ENCODE measurements at regions not wholly inside any gene's neighbourhood (a gene's known extent, or its start where the extent isn't known, plus 50 kb on each side); places are given as distances from the start of the nearest gene placed in this dataset.

DNA sequence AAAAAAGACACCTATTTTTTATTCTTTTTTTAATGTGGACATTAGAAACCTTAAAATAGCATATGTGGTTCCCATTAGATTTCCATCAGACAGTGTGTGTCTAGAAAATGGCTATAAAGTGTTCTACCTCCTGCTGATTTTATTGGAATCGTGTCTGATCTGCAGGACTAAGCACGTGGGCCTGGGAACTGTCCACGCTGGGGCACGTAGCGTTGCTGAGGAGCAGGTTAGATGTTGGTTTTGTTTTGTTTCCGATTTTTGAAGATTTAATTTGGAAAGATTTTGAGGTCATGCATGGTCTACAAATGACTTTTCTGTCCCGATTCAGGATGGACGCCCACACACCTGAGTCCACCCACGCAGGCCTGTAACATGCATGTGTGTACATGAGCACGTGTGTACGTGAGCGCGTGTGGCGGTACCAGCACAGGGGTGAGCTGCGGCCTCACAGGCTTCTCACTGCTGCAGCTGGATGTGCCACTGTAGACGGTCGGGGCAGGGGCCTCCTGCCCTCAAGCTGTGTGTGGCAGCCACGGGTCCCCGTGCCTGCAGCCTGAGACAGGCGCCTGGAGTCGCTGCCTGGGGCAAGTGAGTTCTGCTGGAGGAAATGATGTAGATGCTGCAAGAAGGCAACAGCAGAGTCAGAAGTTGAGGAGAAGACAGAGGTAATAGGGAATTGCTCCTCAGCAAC is 99.7 kb upstream of the CTDP1 start:
- no peak overlapping the region for H3K27ac ChIP-seq

DNA sequence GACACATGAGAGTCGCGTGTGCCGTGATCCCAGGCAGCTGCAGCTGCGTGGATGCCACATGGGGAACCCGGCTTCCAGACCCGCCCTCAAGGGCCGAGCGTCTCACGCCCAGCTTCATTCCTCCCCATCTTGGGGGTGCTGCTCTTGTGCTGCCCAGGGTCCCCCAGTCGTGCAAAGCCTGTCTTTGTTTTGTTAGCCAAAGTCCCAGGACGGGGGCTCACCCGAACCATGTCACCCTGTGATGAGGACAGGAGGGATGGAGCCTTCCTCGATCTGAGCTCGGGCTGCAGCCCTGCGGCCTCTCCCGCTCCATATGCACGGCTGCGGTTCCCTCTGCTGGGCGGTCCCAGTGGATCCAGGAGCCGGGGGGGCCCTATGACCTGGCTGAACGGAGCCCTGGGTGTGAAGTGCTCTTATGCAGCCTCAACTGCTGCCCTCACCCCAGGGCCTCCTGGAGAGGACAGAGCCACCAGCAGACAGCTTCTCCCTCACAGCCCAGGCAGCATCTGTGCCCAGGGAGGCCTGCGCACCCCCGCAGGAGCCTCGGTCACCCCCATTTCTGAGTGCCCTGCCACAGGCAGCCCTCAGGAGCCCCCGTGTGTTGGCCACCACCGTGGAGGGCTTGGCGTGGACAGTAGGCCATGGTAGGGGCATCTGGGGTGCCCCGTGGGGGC is 99.0 kb upstream of the CTDP1 start:
- Histone ChIP-seq H3K27ac (no peak overlapping the region), H3K9me3 (no peaks in the 10 kb centered on the region), H3K36me3 (no peaks in the 10 kb centered on the region), H3K27me3 (no peaks in the 10 kb centered on the region), H3K4me1 (peaks cover 9 to 12% of the 10 kb centered on the region in 2 donors), H3K4me3 (no peak overlapping the region)
- peak in 1 of 2 donors; percentile 33 for DNase-seq (ENCODE audit: low spot score in 2 of 2)
- no peak for TF ChIP-seq CTCF (IDR thresholded peaks at IDR 0.05)
- TF ChIP-seq POLR2A (IDR thresholded peaks at IDR 0.05), result no peak
- no peak for TF ChIP-seq POLR2AphosphoS5 (IDR thresholded peaks at IDR 0.05)
- intact Hi-C loops (cut with DNase I; ENCODE audit: low total_unique reads), result no loop called here

More for the DNA sequence above, 99.7 kb upstream of the CTDP1 start:
- peaks cover 9 to 12% of the 10 kb centered on the region in 2 donors for H3K4me1 ChIP-seq
- H3K9me3 ChIP-seq, result no peaks in the 10 kb centered on the region
- no peaks in the 10 kb centered on the region for H3K36me3 ChIP-seq
- DNase-seq (ENCODE audit: low spot score in 2 of 2), result peak in 1 of 2 donors; percentile 44
- intact Hi-C loops (cut with DNase I; ENCODE audit: low total_unique reads), result no loop called here
- no peaks in the 10 kb centered on the region for H3K27me3 ChIP-seq
- no peak for TF ChIP-seq POLR2AphosphoS5 (IDR thresholded peaks at IDR 0.05)
- no peak for TF ChIP-seq CTCF (IDR thresholded peaks at IDR 0.05)
- no peak for TF ChIP-seq POLR2A (IDR thresholded peaks at IDR 0.05)
- no peak overlapping the region for H3K4me3 ChIP-seq

- peak in 1 of 2 donors; percentile 49 for DNase-seq (ENCODE audit: low spot score in 2 of 2)
- no peaks in the 10 kb centered on the region for H3K27me3 ChIP-seq
- H3K27ac ChIP-seq, result no peak overlapping the region
- no peak for TF ChIP-seq POLR2A (IDR thresholded peaks at IDR 0.05)
- TF ChIP-seq POLR2AphosphoS5 (IDR thresholded peaks at IDR 0.05), result no peak
- no peak for TF ChIP-seq CTCF (IDR thresholded peaks at IDR 0.05)
- H3K36me3 ChIP-seq, result no peaks in the 10 kb centered on the region
- H3K4me3 ChIP-seq, result no peak overlapping the region
- intact Hi-C loops (cut with DNase I; ENCODE audit: low total_unique reads), result no loop called here
- peaks cover 9% of the 10 kb centered on the region in 2 donors for H3K4me1 ChIP-seq
- no peaks in the 10 kb centered on the region for H3K9me3 ChIP-seq
Observed at GRCh38 chr18:79581406-79581805, 98.2 kb upstream of the CTDP1 start.

- TF ChIP-seq POLR2AphosphoS5 (IDR thresholded peaks at IDR 0.05) (no peak), CTCF (IDR thresholded peaks at IDR 0.05) (no peak), POLR2A (IDR thresholded peaks at IDR 0.05) (no peak)
- H3K27ac ChIP-seq, result no peak overlapping the region
- DNase-seq (ENCODE audit: low spot score in 2 of 2), result peak in 1 of 2 donors; percentile 15
- no peaks in the 10 kb centered on the region for H3K36me3 ChIP-seq
- H3K4me1 ChIP-seq, result peaks cover 4 to 7% of the 10 kb centered on the region in 2 donors
- intact Hi-C loops (cut with DNase I; ENCODE audit: low total_unique reads), result no loop called here
- no peaks in the 10 kb centered on the region for H3K27me3 ChIP-seq
- H3K9me3 ChIP-seq, result no peaks in the 10 kb centered on the region
- H3K4me3 ChIP-seq, result no peak overlapping the region
Observed at GRCh38 chr18:79581911-79582310, 97.7 kb upstream of the CTDP1 start.

DNA sequence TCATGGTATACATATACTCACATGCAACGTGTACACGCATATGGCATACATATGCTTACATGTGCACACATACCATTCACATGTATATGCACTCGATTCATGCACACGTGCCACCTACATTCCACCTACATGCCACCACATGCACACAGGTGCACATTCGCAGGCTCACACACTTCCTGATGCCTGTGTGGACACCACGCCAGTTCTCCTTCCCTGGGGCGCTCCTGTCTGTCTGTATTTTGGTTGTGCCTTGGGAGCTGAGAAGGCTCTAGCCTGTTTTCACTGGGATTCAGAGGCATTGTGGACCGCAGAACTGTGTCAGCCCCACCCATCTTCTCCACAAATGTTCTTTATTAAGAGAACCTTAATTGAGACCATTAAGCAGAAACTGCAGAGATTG is 96.6 kb upstream of the CTDP1 start:
- H3K27ac ChIP-seq, result no peak overlapping the region
- DNase-seq (ENCODE audit: low spot score in 2 of 2), result peak in 1 of 2 donors; percentile 17
- intact Hi-C loops (cut with DNase I; ENCODE audit: low total_unique reads), result no loop called here
- H3K36me3 ChIP-seq, result no peaks in the 10 kb centered on the region
- H3K9me3 ChIP-seq, result no peaks in the 10 kb centered on the region
- no peak overlapping the region for H3K4me3 ChIP-seq
- H3K27me3 ChIP-seq, result no peaks in the 10 kb centered on the region
- TF ChIP-seq POLR2A (IDR thresholded peaks at IDR 0.05), result no peak
- TF ChIP-seq POLR2AphosphoS5 (IDR thresholded peaks at IDR 0.05), result no peak
- TF ChIP-seq CTCF (IDR thresholded peaks at IDR 0.05), result no peak
- H3K4me1 ChIP-seq, result no peaks in the 10 kb centered on the region

Measured in breast epithelium (tissue), 4 donors.